HG03175 (cell line): ENCODE measurements at regions not wholly inside any gene's neighbourhood (a gene's known extent, or its start where the extent isn't known, plus 50 kb on each side); places are given as distances from the start of the nearest gene placed in this dataset.

Experiments
- ATAC-seq: cut with Tn5 transposase; IDR thresholded peaks from one replicate; pipeline ENCODE4 v1.9.1; 2021; ENCODE audit warnings: mild to moderate bottlenecking, moderate library complexity; ENCODE audit not compliant: unreplicated experiment

DNA sequence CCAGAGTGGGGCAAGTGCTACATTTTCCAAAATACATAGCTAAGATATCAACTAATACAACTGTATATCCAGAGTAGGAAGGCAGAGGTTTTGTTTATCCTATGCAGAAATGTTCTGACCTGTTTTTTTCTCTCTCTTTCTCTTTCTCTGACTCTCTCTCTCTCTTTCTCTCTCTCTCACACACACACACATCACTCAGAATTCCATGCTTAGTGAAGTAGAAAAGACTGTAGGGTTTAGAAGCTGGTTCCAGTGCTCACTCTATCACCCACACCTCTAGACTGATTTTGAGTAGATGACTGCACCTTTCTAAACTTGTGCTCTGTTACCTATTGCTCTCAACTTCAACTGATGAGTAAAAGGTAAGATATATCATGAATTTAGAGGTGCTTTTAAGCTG lies 356.7 kb downstream of the LRIG3 start:
- ATAC-seq, result no peak

DNA sequence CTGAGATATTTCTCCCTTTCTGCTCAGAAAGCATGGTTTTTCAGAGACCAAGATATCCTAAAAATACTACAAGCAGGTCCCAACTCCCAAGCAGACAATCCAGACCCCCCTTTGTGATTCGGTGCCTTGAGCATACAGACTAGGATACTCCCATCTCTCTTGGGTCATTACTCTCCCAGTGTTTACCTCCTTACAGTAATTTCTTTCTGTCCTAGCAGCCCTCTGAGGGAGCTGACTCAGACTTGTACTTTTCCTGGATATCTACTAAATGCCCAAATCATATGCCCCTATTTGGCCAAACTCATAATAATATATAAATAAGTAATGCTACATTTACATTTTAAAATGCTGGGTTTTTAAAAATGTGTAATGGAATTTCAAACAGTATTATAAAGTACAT lies 355.6 kb downstream of the LRIG3 start:
- no peak for ATAC-seq

DNA sequence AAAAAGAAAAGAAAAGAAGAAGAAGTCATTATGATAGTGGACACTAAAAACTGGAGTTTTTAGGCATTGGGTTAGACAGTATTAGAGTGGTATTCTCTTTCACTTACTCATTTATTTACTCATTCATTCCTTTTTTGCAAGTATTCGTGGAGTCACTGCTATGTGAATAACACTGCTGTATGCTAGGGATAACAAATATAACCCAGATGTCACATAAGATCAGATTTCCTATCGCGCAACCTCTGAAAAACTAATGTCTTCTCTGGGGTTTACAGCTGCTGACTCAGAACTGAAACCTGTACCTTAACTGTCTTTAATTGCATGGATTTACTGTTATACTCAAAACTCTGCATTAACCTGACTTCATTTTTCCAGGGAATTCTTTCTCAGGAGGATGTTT lies 353.7 kb downstream of the LRIG3 start:
- ATAC-seq, result no peak

DNA sequence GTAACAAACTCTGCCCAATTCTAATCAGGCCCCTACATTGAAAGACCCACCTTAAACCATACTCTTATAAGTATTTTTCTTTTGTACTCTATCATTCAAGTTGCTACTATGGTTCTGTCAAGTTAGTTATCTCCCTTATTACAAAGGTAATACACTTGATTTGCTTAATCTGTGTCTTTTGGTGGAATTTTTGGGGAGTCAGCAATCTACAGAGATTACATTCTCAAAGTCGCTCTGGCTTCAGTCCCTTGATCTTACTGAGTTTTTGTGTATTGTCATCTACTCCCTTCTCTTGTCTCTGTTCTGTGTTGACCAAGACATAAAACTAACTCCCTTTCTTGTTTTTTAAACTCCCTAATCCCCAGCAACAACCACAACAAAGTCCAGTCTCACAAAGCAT lies 353.1 kb downstream of the LRIG3 start:
- ATAC-seq, result no peak

DNA sequence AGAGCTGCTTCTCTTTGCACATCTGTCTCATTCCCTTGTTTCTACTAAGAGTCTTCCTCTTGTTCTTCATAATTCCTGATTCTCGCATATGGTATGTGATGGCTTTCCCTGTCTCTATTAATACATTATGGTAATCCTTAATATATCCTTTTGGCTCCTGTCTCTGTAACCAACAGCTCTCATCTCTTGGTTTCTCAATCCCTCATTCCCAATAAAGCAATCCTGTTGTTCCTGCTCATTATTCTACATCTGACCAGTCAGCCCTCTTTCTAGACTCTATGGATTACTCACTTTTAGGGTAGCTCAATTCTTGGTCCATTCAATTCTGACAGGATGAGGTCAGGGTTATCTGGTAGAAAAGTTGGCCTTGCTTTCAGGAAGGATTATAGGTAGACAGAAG lies 349.9 kb downstream of the LRIG3 start:
- no peak for ATAC-seq

DNA sequence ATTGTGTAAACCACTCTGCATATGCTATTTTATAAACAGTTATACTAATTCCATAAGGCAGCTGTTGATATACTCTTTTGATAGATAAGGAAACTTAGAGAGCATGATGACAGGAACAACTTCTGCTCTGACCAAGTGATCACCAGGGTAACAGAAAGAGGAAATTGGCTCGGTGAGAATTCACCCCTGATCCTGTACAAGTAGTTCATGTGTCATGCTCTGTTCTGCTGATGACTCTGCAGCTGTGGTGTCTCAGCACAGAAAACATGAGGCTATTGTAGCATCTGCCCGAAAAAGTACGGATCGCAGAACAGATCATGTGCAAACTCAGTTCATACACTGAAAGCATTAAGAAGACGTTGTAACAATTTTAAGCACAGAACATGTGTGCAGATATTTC lies 345.0 kb downstream of the LRIG3 start:
- ATAC-seq, result no peak

DNA sequence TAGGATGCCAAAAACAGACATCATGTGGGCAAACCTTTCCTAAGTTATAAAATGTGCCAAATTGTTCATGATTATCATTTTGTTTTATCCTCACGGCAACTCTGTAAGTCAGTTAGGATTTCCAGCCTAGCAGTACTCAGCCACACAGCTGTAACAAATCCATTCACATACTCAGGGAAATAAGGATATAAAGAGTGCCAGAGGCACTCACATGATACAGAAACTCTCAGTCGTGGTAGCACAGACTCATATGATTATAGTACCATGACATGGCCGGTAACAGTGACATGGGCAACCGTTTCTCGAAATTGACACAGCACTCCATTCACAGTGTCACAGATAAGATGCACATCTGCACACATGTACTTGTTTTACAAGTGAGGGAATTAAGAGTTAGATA lies 344.2 kb downstream of the LRIG3 start:
- ATAC-seq, result no peak

DNA sequence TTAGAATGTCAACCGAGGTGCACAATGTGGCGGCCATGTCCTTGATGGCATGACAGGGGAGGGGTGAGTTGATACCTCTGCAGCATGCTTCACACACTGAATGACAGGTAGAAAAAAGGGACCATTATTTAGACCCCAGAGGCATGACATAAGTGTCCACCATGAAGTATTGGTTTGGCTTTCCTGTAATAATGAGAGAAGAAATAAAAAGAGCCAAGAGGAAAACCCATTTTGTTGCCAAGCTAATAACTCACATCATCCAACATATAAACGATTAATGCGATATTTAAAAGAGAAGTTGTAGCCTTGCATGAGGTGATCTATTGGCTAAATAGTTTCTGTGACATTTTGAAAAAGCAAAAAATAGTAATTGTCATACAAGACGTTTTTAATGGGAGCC lies 343.4 kb downstream of the LRIG3 start:
- no peak for ATAC-seq

DNA sequence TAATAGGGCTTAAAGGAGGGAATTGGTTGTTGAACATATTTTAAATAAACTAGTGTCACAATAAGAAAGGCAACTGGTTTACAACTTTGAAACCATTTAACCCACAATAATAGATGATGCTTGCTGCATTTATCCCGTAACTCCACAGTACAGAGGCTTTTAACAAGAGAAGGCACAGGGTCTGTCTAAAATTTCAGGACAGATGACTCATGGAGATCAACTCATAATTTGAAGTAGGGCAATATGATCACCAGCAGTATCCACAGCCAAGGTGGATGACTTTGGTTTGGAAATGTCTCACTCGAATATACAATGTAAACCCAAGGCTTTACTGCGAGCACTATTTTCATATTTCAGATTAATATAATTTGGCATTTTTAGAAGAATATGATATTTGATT lies 340.2 kb downstream of the LRIG3 start:
- no peak for ATAC-seq

DNA sequence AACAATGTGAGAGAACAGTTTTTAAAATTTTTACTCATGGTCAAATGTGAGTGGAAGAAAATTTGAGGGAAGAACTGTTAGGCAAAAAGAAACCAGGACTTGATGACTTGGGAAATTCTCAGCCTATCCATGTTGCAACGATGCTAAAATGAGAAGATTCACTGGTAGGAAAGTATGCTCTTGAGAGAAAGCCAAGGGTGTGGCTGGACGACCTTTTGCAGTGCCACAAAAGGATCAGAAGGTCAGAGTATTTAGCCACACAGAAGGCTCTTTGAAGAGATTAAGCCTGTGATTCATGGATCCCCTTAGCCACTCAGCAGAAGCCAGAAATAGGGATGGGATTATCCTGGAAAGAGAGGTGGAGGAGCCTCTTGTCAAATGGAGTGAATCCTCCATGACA lies 336.8 kb downstream of the LRIG3 start:
- ATAC-seq, result no peak

DNA sequence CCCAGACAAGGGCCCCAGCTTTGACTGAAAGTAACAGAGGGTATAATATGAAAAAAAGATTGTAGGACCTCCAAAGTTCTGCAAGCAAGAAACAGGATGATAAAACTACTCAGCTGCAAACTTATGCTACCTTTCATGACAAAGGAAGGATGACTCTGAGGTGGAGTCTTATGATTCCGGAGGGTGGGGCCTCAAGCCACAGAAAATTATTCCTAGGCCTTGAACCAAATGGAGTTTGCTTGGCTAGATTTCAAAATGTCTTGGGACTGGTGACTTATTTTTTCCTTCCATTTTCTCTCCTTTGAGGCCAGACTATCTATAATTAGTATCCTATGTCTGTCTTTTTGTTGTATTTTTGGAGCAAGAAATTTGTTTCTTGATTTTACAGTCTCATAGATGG lies 336.4 kb downstream of the LRIG3 start:
- ATAC-seq, result no peak

DNA sequence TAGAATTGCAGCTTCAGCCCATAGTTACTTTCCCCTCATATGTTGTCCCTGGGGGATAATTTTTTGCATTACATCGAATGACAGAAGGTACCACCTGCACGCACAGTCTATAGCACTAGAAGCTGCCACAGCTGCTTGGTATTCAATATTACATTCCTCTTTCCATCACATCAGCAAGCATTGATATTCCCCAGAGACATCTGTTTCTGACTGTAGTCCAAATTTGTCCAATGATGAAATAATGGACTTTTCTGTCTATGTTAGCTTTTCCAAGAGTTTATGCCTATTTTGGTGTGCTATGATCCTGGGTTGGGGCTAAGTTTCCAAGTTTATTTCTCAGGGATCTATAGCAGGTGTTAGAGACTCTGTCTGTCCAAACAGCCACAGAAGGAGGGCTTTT lies 335.4 kb downstream of the LRIG3 start:
- ATAC-seq, result no peak

DNA sequence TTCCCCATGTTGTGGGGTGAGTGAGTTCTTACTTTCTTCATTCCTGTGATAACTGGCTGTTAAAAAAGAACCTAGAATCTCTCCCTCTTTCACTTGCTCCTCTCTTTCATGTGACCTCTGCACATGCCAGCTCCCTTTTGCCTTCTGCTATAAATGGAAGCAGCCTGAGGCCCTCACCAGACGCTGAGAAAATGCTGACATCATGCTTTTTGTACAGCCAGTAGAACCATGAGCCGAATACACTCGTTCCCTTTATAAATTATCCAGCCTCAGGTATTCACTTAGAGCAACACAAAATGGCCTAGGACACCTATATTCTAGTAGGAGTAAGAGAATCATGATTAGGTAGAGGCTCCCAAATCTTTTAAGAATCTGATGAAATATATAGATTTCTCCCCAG lies 333.5 kb downstream of the LRIG3 start:
- no peak for ATAC-seq

DNA sequence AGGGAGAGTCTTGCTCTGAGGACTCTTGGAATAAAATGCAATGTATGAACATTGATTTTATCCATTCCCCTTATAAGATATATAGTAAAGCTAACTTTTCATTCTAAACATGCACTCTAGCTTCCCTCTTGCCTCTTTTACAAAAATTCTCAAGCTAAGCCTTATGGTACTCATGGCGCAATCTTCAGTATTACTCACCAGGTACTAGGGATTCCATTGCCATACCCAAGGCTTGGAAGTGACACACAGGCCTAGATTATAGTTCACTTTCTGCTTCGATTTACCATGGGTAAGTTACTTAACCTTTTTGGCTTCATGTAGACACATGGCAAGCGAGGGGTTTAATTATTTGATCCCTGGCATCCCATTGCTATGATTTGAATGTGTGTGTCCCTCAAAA lies 331.5 kb downstream of the LRIG3 start:
- no peak for ATAC-seq

DNA sequence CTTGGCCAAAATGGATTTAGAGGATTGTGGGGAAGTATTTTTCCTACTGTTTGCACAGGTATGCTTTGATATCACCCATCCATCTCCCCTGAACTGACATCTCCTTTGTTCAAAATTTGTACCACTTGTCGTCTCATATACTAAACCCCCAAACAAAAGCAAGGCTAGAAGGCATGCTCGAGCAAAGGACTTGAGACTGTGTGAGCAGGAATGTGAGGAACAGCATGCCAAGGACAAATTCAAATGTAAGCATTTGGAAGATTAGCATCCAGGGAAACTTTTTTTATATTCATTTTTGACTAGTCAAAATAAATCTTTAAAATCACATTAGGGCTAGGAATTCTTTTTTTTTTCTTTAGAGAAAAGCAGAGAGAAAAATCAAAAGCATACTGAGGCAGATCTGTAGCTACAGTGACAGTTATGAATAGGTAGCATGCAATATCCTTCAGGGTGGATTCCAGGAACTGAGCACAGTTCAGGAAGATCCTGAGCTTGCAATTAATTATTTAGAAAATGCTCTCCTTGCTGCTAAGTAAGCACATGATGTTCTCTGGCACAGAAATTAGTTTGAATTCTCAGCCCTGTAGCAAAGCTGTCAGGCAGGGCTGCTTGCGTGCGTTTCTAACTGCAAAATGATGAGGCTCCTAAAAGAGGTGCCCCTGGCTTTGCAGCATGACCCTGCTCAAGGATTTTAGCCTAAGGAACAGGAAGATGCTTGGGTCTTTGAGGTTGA lies 327.7 kb downstream of the LRIG3 start:
- no peak for ATAC-seq

DNA sequence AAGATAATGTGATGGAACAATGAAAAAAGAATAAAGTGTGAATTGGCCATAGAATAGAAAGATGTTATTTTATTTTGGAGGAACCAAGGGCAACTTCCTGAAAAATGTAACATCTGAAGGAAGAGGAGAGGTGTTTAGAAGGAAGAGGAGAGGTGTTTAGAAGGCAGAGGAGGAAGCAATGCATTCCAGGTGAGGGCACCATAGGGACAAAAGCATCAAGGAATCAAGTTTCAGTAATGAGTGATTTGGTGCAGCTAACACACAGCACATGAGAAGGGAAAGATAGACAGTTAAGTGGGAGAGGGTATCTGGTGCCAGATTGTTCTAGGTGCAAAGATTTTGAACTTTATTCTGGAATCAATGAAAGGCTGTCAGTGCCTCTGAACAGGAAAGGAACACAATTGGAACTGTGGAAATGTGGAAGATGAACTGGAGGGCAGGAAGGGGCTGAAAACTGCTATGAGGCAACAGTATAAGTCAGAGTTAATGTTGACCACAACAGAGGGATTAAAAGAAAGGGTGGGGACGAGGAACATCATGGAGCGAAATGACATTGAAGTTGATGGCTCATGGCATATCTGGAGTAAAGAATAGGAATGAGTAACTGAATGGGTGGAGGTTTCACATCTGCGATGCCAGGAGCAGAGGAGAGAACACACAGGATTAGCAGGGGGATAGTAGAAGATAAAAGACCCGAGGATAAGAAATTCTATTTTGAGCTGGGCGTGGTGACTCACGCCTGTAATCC lies 326.6 kb downstream of the LRIG3 start:
- no peak for ATAC-seq

DNA sequence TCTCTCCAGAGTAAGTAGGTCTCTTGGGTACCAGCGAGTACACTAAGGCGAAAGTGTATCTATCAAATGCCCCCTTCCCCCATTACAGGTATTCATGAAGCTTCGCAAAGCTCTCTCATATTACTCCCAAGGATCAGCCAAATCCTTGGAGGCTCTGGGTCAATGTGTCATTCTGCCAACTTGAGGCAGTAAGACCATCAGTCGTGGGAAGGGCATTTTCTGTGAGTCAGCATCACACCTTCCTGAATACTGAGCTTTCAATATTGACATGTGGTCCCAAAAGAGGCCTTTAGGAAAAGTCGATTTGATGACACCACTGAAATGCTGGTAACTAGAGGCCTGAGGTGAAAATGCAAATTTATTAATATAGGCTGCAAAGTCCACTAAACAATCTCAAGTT lies 323.9 kb downstream of the LRIG3 start:
- ATAC-seq, result no peak

DNA sequence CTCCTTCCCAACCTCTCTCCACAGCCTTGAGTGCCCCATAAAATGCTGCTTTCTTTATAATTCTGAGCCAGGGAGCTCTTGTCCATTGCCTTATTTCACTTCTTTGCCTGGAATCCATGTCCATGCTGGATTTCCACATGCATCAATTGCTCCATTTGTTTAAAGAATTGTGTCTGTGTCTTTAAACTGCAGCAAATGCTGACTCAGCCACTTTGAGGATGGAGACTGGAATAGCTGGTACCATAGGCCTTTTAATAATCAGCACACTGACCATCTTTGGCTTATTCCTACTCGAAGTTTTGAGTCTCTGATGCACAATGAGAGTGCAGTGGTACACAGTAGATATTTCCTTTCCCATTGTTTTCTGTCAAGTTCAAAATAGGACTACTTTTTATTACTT lies 318.8 kb downstream of the LRIG3 start:
- ATAC-seq, result no peak

DNA sequence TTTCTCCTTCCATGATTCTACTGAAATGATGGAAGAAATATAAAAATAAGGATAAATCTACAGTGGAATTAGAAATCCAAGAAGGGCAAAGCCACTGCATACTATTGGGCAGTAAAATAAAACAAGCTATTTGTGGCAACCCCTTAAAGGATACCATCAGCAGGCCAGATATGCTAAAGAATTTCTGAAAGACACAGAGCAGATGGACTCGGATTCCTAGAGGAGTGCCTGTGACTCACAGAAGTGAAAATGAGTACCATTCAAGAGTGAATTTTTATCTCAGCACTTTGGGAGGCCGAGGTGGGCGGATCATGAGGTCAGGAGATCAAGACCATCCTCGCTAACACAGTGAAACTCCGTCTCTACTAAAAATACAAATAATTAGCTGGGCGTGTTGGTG lies 318.1 kb downstream of the LRIG3 start:
- ATAC-seq, result no peak

DNA sequence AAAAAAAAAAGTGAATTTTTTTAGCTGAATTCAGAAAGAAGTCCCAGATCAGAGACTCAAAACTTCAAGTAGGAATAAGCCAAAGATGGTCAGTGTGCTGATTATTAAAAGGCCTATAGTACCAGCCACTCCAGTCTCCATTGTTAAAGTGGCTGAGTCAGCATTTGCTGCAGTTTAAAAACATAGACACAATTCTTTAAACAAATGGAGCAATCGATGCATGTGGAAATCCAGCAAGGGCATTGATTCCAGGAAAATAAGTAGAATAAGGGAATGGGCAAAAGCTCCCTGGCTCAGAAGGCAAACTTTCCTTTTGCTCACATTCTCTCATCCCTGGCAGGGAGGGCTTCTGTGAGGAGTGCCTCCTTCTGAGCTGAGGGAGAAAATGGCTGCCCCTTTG lies 317.6 kb downstream of the LRIG3 start:
- ATAC-seq, result no peak

DNA sequence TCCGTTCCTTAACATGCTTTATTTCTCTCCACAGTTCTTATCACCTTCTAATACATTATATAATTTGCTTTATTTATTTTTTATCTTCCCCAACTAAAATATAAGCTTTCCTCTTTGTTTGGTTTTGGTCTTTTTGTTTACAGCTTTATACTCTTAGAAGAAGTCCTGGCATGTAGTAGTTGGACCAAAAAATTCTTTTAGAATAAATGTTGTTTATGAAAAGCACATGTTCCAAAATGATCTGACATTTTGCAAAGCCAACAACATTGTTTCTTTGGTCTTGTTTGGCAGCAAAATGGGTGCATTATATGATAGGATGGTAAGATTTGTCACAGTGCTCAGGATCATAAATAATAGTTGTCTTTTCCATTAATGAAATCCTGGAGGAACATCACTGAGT lies 312.5 kb downstream of the LRIG3 start:
- no peak for ATAC-seq

DNA sequence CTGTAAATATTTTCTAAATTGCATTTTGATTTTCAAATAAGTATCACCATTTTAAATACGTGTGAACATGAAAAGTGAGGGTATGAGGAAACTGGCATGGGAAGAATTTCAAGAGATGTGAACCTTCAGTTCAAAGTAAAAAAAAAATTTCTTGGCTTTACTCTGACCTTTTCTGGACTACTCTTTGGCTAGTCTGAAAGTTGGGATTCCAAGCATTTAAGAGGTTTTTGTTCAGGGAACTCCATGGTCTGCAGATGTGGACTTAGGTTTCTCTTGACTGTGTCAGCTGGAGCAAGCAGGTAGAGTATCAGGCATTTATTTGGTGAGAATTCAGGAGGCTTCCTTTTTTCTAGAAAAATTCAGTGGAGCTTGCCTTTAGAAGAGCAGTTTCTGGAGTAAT lies 311.6 kb downstream of the LRIG3 start:
- ATAC-seq, result no peak

DNA sequence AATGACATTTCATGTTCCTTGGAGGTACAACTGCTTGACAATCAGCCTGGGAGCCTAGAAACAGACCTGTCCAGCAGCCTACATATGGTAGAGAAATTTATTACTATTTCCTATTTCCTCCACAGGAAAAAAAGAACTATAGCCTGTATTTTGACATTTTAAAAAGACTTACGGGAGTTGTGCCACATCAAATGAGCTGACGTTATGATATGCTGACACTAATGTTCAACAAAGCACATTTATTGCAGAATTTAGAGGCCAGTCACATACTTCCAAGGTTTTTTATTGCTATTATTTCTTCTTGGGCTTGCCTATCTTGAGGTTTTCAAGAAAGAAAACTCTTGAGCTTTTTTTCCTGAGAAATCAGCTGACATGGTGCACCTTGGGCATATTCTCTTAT lies 305.3 kb downstream of the LRIG3 start:
- no peak for ATAC-seq
